SK-N-SH (cell line): ENCODE measurements at regions not wholly inside any gene's neighbourhood (a gene's known extent, or its start where the extent isn't known, plus 50 kb on each side); places are given as distances from the start of the nearest gene placed in this dataset.

Source experiments
- CTCF ChIP-seq: fragments of 200-600 bp; sonication (generic); IDR thresholded peaks from 2 replicates; pipeline ENCODE4 v1.6.1; 2017; ENCODE audit warnings: antibody characterized with exemption, mild to moderate bottlenecking, moderate library complexity
- POLR2AphosphoS5 ChIP-seq: IDR thresholded peaks from 2 replicates; pipeline ENCODE4 v1.6.1; 2012; ENCODE audit warnings: low read depth, low read length
- SMC3 ChIP-seq: IDR thresholded peaks from 2 replicates; pipeline ENCODE4 v1.6.1; 2012; ENCODE audit warnings: low read depth, low read length, improper control_type of control experiment
- TCF12 ChIP-seq: IDR thresholded peaks from 2 replicates; pipeline ENCODE4 v1.4.0; 2012
- TF ChIP-seq, protein P1 (sequence below): IDR thresholded peaks from 2 replicates; pipeline ENCODE4 v1.4.0; 2012; ENCODE audit warnings: low read depth, borderline replicate concordance

DNA sequence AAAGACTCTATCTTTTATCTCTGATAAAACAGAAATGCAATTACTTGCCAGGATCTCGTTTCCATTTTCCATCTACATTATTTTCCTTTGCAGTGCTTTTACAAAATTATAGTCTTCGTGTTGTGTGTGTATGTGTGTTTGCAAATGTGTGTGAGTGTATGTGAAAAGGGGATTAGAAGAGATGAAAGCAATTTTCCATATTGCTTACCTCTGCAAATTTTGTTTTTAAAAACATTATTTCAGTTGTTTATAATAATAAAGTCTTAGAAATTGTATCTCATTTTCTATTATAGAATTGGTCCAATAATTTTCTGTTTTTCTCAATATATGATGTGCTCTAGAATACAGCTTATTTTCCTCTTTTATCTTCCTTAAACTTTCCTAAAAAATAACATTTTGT lies 421.3 kb upstream of the ANKRD30A start:
- TF ChIP-seq CTCF (no peak), POLR2AphosphoS5 (no peak), TCF12 (no peak), SMC3 (no peak)
- TF ChIP-seq, protein P1, sequence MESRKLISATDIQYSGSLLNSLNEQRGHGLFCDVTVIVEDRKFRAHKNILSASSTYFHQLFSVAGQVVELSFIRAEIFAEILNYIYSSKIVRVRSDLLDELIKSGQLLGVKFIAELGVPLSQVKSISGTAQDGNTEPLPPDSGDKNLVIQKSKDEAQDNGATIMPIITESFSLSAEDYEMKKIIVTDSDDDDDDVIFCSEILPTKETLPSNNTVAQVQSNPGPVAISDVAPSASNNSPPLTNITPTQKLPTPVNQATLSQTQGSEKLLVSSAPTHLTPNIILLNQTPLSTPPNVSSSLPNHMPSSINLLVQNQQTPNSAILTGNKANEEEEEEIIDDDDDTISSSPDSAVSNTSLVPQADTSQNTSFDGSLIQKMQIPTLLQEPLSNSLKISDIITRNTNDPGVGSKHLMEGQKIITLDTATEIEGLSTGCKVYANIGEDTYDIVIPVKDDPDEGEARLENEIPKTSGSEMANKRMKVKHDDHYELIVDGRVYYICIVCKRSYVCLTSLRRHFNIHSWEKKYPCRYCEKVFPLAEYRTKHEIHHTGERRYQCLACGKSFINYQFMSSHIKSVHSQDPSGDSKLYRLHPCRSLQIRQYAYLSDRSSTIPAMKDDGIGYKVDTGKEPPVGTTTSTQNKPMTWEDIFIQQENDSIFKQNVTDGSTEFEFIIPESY: no peak
